Testis (tissue), 2 donors: ENCODE measurements at regions not wholly inside any gene's neighbourhood (a gene's known extent, or its start where the extent isn't known, plus 50 kb on each side); places are given as distances from the start of the nearest gene placed in this dataset.

Experiments
- DNase-seq: peaks from one replicate; pipeline ENCODE4 v3.0.0-alpha.2; 2019
- H3K27ac ChIP-seq, 2 donors: fragments of 200-600 bp; sonication (generic); one replicate each; pipeline ENCODE4 v1.5.1; 2019
- H3K27me3 ChIP-seq: fragments of 200-600 bp; sonication (generic); one replicate; pipeline ENCODE4 v1.5.1; 2019
- H3K36me3 ChIP-seq: fragments of 200-600 bp; sonication (generic); one replicate; pipeline ENCODE4 v1.5.1; 2017; ENCODE audit warnings: low read depth; ENCODE audit errors: missing control alignments
- H3K4me1 ChIP-seq: fragments of 200-600 bp; sonication (generic); one replicate; pipeline ENCODE4 v1.5.1; 2019
- H3K4me3 ChIP-seq, 2 donors: fragments of 200-600 bp; sonication (generic); one replicate each; pipeline ENCODE4 v1.5.1; 2017 to 2019
- H3K9me3 ChIP-seq: fragments of 200-600 bp; sonication (generic); one replicate; pipeline ENCODE4 v1.5.1; 2017
- POLR2A ChIP-seq: fragments of 450-650 bp; IDR thresholded peaks from one replicate; pipeline ENCODE4 v1.6.1; 2017; ENCODE audit warnings: antibody characterized with exemption, mild to moderate bottlenecking, moderate library complexity
- whole genome bisulfite sequencing, 2 donors: methylation state at CpG; one replicate each; pipeline ENCODE4 v1.1.5; 2018; 5-methylcytosine and 5-hydroxymethylcytosine counted together
- intact Hi-C: fragments of 100-400 bp; cut with DNase I; formaldehyde crosslinking; loops from one replicate; pipeline ENCODE4 v1.15.1; 2023; ENCODE audit warnings: low total_unique reads
- TF ChIP-seq, protein P1 (sequence below), 3 experiments: fragments of 450-650 bp in 2 of 3; fragments of 200-600 bp in 1 of 3; sonication (generic) in 1 of 3; IDR thresholded peaks; one replicate each; pipeline ENCODE4 v1.5.1; 2016 to 2019; ENCODE audit warnings: antibody characterized with exemption in 3 of 3, mild to moderate bottlenecking in 2 of 3, moderate library complexity in 1 of 3

DNA sequence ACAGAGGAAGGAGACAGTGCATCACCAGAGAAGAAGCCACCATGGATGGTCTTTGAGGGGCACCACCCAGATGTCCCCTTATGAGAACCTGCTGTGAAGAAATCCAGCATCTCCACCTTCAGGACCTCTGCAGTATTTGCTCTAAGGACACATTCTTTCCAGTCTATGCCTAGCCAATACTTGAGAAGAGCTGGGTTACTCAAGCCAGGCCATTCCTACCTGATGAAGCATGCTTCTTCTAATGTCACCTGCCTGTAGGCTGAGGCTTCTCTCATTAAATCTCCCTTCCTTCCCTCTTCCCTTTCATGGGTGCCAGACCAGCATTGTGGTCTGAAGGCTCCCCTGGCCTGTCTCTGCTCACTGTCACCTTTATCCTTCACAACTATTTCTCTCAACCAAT lies 654.5 kb upstream of the AUTS2 start:
- no peaks in the 10 kb centered on the region for H3K36me3 ChIP-seq
- no peak overlapping the region for H3K27ac ChIP-seq
- no peak overlapping the region for H3K4me3 ChIP-seq
- intact Hi-C loops, result no loop called here
- no peaks in the 10 kb centered on the region for H3K4me1 ChIP-seq
- no peak for DNase-seq
- TF ChIP-seq, protein P1, sequence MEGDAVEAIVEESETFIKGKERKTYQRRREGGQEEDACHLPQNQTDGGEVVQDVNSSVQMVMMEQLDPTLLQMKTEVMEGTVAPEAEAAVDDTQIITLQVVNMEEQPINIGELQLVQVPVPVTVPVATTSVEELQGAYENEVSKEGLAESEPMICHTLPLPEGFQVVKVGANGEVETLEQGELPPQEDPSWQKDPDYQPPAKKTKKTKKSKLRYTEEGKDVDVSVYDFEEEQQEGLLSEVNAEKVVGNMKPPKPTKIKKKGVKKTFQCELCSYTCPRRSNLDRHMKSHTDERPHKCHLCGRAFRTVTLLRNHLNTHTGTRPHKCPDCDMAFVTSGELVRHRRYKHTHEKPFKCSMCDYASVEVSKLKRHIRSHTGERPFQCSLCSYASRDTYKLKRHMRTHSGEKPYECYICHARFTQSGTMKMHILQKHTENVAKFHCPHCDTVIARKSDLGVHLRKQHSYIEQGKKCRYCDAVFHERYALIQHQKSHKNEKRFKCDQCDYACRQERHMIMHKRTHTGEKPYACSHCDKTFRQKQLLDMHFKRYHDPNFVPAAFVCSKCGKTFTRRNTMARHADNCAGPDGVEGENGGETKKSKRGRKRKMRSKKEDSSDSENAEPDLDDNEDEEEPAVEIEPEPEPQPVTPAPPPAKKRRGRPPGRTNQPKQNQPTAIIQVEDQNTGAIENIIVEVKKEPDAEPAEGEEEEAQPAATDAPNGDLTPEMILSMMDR (IDR thresholded peaks at IDR 0.05), result no peak
- TF ChIP-seq POLR2A, result no peak
- no peaks in the 10 kb centered on the region for H3K9me3 ChIP-seq
- no peaks in the 10 kb centered on the region for H3K27me3 ChIP-seq

DNA sequence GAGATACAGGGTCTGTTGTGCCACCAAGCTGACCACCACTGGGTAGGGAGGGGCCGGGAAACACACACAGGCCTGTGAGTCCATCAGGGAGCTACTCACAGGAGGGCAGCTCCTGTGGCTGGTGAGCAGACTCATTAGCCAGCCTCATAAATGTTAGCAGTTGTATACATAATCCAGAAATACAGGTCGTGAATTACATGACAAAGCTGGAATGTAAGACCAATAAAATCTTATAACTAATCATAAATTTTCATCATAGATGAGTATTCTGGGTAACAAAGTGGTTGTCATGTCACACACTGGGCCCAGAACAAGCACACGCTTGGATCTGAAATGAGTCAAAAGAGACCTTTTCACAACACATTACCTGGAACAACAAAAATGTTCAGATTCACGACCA lies 642.6 kb upstream of the AUTS2 start:
- H3K27ac ChIP-seq, result no peak overlapping the region
- no peaks in the 10 kb centered on the region for H3K27me3 ChIP-seq
- 88 to 92% methylated on average over 4 of the region's 4 CpGs for WGBS, 2 donors
- no peaks in the 10 kb centered on the region for H3K9me3 ChIP-seq
- H3K36me3 ChIP-seq, result no peaks in the 10 kb centered on the region
- H3K4me3 ChIP-seq, result no peak overlapping the region
- DNase-seq, result no peak
- no peak for TF ChIP-seq POLR2A
- TF ChIP-seq, protein P1 (IDR thresholded peaks at IDR 0.05), result no peak
- H3K4me1 ChIP-seq, result no peaks in the 10 kb centered on the region
- intact Hi-C loops, result no loop called here

DNA sequence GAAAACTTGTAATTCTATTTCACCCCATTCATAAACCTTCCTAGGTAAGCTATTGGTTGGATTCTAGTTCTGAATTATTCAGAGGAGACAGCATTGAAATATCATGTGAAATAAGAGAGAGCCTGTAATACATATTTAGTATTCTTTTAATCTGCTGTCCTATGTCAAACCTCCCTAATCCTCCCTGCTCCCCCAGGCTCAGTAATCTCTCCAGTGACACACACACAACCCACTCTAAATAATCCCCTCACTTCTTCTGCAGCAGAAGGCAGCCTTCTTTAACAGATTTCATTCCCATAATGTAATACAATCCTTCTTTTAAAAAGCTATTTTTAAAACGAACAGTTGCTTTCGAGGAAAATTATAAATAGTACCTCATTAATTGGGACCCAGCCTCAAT lies 639.7 kb upstream of the AUTS2 start:
- no peaks in the 10 kb centered on the region for H3K27me3 ChIP-seq
- H3K9me3 ChIP-seq, result no peaks in the 10 kb centered on the region
- no peak overlapping the region for H3K27ac ChIP-seq
- no peak overlapping the region for H3K4me3 ChIP-seq
- no peaks in the 10 kb centered on the region for H3K4me1 ChIP-seq
- no peak for TF ChIP-seq POLR2A
- TF ChIP-seq, protein P1 (IDR thresholded peaks at IDR 0.05), result no peak
- intact Hi-C loops, result no loop called here
- DNase-seq, result no peak
- no peaks in the 10 kb centered on the region for H3K36me3 ChIP-seq
- WGBS, 2 donors, result 56 to 57% methylated on average over 2 of the region's 2 CpGs

DNA sequence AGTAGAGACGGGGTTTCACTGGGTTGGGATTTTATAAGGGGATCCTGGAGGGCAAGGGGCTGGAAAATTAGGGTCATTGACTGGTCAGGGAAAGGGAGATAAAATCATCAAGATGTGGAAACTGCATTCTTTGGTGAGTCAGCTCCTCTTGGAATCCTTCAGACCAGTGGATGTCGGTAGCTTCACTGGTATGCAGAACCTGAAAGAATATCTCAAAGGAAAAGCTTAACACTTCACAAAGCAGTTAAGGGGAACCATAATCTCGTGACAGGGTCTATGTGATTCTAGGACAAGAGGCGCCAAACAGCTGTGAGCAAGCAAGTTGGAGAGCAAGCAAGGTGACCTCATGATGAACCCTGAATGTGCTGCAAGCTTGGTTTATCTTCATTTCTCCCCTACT lies 634.7 kb upstream of the AUTS2 start:
- no peak for DNase-seq
- Histone ChIP-seq H3K27me3 (no peaks in the 10 kb centered on the region), H3K4me1 (no peaks in the 10 kb centered on the region), H3K9me3 (no peaks in the 10 kb centered on the region), H3K4me3 (no peak overlapping the region), H3K36me3 (no peaks in the 10 kb centered on the region), H3K27ac (no peak overlapping the region)
- TF ChIP-seq, protein P1 (IDR thresholded peaks at IDR 0.05), result no peak
- TF ChIP-seq POLR2A, result no peak
- WGBS, 2 donors, result 69 to 73% methylated on average over 4 of the region's 4 CpGs
- intact Hi-C loops, result no loop called here

DNA sequence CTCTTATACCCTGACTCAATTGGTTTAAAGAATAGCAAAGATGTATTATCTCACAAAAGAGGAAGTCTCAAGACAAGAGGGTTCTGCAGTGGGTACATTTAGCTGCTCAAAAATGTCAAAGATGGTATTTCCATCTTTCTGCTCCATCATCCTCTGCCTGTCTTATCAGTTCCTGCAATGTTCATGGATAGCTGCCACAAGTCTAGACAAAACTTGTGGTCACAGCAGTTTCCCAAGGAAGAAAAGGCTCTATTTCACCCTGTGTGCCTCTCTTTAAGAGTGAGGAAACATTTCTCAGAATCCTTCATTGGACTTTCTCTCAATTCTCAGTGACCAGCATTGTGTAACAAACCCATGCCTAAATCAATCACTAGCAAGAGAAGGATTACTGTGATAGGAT lies 634.2 kb upstream of the AUTS2 start:
- Histone ChIP-seq H3K27ac (no peak overlapping the region), H3K27me3 (no peaks in the 10 kb centered on the region), H3K4me3 (no peak overlapping the region), H3K36me3 (no peaks in the 10 kb centered on the region), H3K4me1 (no peaks in the 10 kb centered on the region), H3K9me3 (no peaks in the 10 kb centered on the region)
- intact Hi-C loops, result no loop called here
- no peak for TF ChIP-seq POLR2A
- TF ChIP-seq, protein P1 (IDR thresholded peaks at IDR 0.05), result no peak
- no peak for DNase-seq
